HG03432 (cell line): ENCODE measurements at regions not wholly inside any gene's neighbourhood (a gene's known extent, or its start where the extent isn't known, plus 50 kb on each side); places are given as distances from the start of the nearest gene placed in this dataset.
"Not testable (repeated sequence)": the region's sequence is repeated elsewhere in the genome, so short reads cannot be mapped to it uniquely, and the experiment has no call there.

Experiments
- ATAC-seq: cut with Tn5 transposase; IDR thresholded peaks from one replicate; pipeline ENCODE4 v1.9.1; 2021; ENCODE audit warnings: mild to moderate bottlenecking, moderate library complexity; ENCODE audit not compliant: unreplicated experiment

DNA sequence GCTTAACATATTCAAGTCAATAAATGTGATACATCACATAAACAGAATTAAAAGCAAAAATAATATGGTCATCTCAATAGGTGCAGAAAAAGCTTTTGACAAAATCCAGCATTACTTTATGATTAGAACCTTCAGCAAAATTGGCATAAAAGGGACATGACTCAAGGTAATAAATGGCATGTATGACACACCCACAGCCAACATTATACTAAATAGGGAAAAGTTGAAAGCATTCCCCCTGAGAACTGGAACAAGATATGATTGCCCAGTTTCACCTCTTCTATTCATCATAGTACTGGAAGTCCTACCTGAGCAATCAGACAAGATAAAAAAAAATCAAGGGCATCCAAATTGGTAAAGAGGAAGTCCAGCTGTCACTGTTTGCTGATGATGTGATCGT lies 594.7 kb downstream of the DIPK2A start:
- ATAC-seq = no peak

DNA sequence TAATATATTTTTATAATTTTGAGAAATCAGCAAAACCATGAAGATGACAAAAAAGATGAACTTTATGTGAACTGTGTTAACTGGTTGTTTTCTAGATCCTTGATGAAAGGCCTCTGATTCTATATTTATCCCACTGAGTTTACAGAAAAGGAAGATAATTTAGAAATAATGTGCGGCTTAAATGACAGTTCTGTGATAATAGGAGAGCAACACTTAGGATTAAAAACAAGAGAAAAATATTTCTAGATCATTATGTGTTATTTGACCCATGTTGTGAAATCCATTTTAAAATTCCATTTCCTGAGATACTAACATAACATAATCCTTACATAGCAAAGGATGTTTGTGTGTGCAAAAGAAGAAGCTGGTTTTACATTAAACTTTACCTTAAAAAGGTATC lies 598.0 kb downstream of the DIPK2A start:
- ATAC-seq = no peak

DNA sequence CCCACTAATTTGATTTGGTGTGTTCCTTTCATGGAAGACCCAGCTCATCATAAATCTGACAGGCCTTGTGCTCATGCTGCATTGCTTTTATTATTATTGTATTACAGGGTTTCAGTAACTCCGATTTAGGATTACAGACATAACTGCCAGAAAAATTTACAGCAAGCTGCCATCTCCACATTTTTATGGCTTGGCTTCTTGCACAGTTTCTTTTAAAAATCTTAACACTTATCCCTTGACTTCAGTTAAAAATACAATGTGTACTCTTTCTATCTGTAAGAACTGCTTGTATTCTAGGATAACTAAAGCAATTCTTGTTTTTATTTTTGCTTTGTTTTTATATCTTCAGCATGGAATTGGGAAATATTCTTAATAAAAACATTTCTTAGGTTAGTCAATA lies 612.2 kb downstream of the DIPK2A start:
- ATAC-seq = no peak

DNA sequence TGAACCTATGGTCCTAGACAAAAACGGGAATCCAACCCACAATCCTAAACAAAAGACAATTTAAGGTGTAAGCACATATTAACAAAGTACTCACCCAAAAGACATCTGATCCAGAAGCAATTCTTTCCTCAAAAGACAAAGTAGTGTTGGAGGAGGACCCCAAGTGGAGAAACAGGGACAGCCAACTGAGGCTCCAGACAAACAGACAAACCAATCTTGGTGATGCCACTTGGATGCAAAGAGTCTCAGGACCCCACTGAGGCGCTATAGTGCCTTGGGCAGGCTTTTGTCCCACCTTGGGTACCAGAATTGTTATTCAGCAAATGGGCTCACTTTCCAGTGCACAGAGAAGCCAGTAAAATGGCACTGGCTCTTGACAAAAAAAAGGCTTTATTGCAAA lies 613.8 kb downstream of the DIPK2A start:
- no peak for ATAC-seq

DNA sequence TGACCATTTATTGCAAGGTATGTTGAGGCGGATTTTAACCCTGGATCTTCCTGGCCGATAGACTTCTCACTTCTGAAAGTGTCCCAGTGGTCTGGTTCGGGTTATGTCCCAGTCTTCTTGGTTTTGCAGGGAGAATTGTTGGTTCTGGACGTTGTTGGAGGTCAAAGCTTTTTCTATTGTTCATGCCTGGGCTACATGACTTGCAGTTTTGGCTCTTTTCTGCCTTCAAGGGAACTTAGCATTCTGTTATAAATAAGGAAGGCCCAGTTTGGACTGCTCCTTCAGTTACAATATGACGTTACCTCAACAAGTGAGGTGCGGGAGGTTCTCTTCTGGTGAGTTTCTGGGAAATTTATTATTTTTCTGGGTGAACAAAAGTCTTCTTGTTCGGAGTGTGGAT lies 614.3 kb downstream of the DIPK2A start:
- ATAC-seq = no peak

DNA sequence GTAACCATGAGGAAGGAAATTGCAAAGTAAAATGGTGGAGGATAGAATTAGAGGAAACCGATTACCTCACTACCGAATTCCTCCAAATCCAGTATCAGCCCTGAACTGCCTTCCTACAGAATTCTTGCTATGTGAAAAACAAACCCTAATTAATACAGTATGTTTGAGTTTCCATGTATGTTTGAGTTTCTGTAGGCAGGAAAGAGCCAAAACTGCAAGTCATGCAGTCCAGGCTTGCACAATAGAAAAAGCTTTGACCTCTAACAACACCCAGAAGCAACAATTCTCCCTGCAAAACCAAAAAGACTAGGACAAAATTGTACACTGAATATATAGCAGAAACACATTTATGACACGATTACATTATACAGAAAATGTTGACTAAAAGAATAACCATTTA lies 614.8 kb downstream of the DIPK2A start:
- ATAC-seq = no peak

DNA sequence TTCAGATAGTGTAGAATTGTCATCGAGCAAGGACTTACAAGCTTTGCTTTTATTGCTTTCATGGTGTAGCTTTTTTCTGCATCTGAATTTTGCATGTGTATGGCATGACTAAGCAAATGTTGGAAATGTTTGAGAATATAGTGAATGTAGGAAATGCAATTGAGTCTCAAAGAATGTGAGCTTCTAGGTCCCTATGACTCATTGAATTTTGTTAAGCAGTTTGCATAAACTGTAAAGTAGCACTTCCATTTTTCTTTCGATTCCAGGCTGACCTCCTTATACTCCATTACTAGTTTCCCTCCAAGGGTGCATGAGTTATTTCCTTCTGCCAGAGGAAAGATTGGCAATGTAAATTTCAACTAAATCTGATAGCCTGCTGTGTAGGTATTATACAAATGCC lies 619.2 kb downstream of the DIPK2A start:
- no peak for ATAC-seq

DNA sequence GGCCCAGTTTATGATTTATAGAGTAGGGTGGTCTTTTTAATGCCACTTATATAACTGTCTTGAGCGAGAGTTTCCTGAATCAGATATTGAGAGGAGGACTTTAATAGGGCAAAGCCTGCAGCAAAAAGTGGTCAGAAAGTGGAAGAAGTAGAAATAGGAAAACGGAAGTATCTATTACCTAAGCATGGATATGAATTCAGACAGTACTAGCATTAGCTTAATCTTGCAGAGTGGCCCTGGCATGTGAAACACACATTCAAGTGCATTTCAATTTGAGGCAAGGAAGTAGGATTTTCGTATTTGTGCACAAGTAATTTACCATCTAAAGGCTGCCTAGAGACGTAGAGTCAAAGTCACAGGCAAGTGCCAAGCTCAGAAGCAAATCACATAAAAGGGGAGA lies 622.3 kb downstream of the DIPK2A start:
- no peak for ATAC-seq

DNA sequence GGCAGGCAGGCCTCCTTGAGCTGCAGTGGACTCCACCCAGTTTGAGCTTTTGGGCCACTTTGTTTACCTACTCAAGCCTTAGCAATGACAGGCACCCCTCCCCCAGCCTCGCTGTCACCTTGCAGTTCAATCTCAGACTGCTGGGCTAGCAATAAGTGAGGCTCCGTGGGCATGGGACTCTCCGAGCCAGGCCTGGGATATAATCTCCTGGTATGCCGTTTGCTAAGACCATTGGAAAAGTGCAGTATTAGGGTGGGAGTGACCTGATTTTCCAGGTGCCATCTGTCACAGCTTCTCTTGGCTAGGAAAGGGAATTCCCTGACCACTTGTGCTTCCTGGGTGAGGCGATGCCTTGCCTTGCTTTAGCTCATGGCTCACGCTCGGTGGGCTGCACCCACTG lies 648.6 kb downstream of the DIPK2A start:
- ATAC-seq = not testable (repeated sequence)

DNA sequence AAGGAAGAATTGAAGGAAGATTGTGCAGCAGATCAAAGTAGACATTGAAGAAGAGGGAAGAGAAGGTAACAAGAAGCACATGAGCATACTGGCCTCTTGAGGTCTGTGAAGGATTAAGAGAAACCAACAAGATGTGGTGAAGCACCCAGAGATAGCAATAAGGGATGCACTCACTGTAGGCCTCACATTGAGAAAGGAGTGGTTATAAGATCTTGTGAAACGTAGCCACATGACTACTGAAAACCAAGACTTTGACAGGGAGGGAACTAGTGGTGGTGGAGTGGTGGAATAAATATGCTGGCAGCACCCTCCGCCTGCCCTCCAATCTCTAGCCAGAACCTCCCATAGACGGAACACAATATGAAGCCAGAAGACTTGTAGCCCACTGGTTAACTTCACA lies 651.2 kb downstream of the DIPK2A start:
- no peak for ATAC-seq

DNA sequence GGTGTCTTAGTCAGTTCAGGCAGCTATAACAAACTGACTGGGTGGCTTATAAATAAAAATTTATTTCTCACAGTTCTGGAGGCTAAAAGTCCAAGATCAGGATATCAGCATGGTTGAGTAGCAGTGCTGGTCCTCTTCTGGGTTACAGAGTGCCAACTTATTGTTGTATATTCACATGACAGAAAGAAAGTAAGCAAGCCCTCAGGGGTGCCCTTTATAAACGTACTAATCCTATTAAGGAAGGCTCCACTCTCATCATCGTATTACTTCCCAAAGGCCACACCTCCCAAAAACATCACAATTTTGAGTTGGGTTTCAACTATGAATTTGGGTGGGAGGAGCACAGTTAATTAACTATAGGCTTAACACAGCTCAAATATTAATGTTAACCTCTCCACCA lies 653.0 kb downstream of the DIPK2A start:
- no peak for ATAC-seq

DNA sequence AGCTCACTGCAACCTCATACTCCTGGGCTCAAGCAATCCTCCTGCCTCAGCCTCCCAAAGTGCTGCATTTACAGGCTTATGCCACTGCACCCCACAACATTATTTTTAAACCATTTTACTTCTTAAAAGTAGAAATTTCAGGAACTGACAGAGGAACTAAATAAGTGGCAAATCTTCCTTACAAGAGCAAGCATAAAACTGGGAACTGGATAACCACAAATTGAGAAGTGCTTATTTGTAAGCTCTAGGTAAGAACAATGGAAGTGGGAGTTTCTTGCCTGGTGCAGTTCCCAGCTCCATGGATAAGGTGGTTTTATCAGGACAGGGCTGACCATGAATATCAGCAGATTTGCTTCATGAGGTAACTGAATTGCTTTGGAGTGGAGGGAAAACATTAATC lies 655.2 kb downstream of the DIPK2A start:
- no peak for ATAC-seq

DNA sequence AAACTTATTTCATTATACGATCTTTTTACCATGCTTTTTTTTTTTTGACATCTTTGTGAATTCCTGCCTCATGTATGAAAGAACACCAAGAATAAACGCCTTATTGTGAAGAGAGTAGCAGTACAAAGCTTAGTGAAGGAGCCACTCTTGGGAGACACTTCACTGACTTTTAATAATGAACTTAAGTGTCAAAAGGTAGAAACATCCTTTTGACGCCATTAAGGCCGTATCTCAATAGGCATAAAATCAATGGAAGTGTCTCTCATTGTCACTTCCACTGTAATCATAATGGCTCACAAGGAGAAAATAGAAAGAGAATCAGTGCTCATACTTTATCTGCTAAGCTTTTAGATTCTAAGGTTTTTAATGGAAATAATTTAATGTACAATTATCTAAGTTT lies 657.8 kb downstream of the DIPK2A start:
- no peak for ATAC-seq

DNA sequence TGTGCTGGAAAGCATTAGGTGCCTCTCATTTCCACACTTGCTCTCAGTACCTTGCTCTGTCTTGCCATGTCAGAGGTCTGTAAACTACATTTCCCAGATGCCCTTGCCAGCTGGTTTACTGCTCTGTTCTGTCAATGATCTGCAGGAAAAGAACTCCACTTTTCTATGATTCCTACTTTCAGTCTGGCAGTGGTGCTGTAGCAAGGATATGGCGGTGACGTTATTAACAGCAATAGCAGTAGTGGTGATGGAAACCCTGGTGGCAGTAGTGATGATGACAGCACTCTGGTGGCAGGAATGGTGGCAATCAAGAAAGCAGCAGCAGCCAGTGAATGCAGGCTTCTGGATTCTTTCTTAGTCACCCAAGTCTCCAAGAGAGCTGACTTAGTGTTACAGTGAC lies 665.2 kb downstream of the DIPK2A start:
- peak; percentile 46 for ATAC-seq

DNA sequence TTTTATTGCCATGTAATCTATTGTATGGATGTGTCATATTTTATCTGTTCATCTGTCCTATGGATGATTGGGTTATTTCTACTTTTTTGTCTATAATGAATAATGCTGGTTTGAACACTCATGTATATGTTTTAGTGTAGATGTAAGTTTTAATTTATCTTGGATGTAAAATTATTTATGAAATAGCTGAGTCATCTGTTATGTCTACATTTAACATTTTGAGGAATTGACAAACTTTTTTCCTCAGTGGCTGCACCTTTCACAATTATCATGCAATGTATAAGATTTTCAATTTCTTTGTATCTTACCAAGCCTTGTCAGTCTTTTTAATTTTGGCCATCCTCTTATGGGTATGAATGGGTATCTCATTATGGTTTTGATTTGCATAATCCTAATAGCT lies 666.4 kb downstream of the DIPK2A start:
- ATAC-seq = no peak

DNA sequence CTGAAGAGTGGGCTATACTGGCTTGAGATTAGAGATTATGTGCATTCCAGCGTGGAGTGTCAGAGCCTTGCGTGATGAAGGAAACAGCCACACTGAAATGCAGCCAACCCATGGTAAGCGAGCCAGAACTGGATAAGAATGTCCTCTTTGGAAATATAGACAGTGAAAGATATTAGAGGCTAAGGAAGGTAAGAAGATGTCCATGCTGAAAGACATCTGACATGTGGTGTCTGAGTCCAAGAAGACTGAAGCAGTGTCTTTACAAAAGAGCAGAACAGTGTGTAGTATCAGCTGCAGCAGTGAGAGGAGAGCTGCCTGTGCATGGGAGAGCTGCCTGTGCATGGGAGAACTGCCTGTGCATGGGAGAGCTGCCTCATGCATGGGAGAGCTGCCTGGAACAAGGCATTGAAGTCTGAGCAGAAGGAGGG lies 672.2 kb downstream of the DIPK2A start:
- ATAC-seq = no peak

DNA sequence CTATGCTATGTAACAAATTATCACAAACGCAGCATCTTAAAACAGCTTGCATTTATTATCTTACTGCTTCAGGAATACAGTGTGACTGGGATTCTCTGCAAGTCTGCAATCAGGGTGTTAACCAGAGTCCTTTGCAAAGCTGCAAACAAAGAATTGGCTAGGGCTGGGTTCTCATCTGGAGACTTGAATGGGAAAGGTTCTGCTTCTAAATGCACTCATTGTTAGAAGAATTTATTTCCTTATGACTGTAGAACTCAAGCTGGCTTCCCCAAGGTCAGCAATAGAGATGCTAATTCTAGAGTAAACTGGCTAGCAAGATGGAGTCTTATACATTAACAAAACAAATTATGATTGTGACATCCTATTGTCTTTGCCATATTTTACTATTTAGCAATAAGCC lies 673.7 kb downstream of the DIPK2A start:
- no peak for ATAC-seq

DNA sequence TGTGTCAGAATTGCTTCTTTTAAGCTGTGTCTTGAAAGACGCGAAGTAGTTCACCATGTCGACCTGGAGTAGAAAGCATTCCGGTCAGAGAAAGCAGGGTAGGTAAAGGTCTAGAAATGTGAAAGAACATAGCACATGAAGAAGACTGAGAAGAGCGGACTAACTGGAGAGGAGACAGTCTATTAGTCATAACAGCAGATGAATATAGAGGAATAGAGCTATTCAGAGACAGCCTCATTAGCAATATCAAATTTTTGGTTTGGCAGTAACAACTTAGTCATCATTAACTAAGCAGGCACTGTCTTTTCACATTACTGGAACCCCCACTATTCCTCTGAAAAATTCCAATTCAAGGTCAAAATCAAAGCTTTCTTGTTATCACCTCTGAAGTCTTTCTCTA lies 678.8 kb downstream of the DIPK2A start:
- ATAC-seq = no peak

DNA sequence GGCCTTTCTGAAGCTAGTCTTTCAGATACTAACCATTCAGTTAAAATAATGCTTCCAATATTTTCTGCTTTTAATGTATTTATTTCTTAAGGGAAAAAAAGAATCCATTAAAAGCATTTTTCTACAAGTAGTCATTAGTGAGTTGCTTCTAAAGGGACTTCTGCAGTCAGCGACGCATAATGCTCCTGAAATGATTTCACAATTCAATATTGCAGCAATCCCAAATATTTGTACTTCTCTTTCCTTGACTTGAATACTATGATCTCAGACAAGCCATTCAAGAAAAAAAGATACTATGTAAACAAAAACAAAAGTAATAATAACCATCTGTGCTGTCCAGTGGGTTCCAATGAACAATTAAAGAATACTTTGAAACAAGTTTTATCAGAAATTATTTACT lies 681.0 kb downstream of the DIPK2A start:
- ATAC-seq = no peak

DNA sequence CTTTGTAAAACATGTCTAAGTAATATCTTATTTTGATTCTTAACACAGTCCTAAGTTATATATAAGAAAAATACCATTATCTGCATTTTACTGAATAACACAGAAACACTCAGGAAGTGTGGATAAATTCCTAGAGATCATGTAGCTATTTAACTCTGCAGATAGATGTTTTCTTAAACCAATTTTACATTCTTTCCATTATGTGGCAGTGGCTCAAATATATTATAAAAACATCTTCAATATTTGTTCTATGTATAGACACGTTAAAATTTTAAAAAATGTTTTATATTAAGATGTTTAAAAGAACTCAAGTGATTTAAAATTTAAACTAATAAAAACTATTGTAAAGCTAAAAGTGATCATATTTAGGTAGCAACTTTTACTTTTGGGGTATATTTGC lies 683.8 kb downstream of the DIPK2A start:
- no peak for ATAC-seq

DNA sequence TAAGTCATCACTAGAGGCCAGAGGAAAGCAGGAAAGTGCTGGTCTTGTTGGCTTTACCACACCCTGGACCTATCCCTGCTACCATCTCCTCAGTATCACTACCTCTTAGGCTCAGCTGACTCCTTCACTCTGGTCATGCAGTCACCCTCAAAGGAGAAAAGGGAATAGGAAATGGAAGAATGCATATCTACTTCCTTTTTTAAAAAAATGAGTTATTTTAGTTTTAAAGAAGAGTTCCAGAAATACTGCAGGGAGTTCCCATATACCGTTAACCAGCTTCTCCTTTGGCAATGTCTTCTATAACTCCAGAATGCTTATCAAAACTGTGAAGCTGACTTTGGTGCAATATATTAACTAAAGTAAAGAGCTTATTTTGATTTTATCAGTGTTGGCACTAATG lies 688.6 kb downstream of the DIPK2A start:
- no peak for ATAC-seq

DNA sequence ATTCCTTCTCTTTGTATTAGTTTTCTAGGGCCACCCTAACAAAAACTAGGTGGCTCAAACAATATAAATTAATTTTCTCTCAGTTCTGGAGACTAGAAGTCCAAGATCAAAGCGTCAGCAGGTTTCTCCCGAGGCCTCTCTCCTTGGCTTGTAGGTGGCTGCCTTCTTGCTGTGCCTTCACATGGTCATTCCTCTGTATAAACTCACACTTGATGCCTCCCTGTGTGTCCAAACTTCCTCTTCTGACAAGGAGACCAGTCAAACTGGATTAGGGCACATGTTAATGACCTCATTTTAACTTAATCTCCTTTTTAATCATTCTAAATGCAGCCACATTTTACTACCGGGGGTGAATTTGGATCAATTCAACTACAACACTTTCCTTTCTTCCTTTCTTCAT lies 691.1 kb downstream of the DIPK2A start:
- ATAC-seq = no peak

DNA sequence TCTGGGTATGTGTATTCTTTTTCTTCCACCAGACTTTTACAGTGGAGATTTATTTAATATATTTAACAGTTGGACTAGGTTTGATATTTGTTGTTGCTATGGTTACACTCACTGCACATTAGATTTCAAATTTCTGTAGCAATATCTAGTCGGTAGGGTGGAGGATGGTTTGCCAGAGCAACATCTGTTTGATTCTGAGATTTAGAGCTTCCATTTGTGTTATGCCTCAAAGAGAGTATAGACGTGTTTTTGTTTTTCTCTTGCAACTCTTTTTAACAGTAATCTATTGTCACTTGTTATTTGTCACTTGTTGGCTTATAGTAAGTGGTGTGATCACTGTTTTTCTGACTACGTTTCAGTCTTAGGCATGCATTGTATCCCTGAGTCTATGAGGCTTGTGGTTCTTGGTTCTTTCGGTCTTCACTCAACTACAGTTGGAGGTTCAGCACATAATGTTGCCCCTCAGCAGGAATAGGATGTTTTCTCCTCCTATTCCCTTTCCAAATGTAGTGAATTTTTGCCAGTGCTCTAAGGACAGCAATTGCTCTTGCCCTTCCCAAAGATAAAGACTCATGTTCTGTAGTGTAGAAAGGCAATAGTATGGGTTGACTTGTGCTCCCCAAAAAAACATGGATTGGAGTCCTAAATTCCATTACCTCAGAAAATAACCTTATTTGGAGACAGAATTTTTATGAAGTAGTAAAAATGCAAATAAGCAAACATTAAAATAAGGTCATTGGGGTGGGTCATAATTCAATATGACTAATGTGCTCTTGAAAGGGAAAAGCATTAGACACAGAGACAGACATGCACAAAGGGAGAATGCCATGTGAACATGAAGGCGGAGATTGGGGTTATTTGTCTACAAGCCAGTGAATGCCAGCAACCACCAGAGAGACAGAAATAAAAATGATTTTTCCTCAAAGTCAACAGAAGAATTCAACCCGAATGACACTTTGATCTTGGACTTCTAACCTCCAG lies 692.1 kb downstream of the DIPK2A start:
- no peak for ATAC-seq
